AG04450 (cell line): ENCODE measurements at regions not wholly inside any gene's neighbourhood (a gene's known extent, or its start where the extent isn't known, plus 50 kb on each side); places are given as distances from the start of the nearest gene placed in this dataset.
"Not testable (repeated sequence)": the region's sequence is repeated elsewhere in the genome, so short reads cannot be mapped to it uniquely, and the experiment has no call there.

Experiments used
- CTCF ChIA-PET: fragments of 300-600, 350-600 bp; formaldehyde crosslinking; extraction: SDS; loops from one replicate; lab custom pipeline; 2022; ENCODE audit warnings: antibody characterized with exemption, inconsistent platforms; lab: Charles Lee
- POLR2A ChIA-PET: fragments of 350-600 bp; formaldehyde crosslinking; extraction: SDS; loops from one replicate; lab custom pipeline; 2021; ENCODE audit warnings: antibody characterized with exemption, inconsistent platforms; lab: Yijun Ruan, JAX
- DNase-seq: peaks from one replicate; pipeline ENCODE4 v3.0.0-alpha.2; 2011; ENCODE audit warnings: low read depth, low spot score
- H3K27ac ChIP-seq: one replicate; pipeline ENCODE4 v1.5.1; 2012; ENCODE audit warnings: low read depth, low read length, control low read depth
- H3K27me3 ChIP-seq: one replicate; pipeline ENCODE4 v1.6.0; 2012; ENCODE audit warnings: low read length; ENCODE audit not compliant: control insufficient read depth, insufficient read depth
- H3K4me3 ChIP-seq: 2 replicates; pipeline ENCODE4 v1.5.1; 2011; ENCODE audit warnings: mild to moderate bottlenecking, low read depth, low read length, control low read depth
- H3K9me3 ChIP-seq: 2 replicates; pipeline ENCODE4 v1.5.1; 2012; ENCODE audit warnings: low read length; ENCODE audit not compliant: control insufficient read depth, insufficient read depth
- TF ChIP-seq, protein P1 (sequence below): IDR thresholded peaks from 2 replicates; pipeline ENCODE4 v1.5.1; 2011; ENCODE audit warnings: low read depth, low read length, control low read depth, inconsistent platforms

DNA sequence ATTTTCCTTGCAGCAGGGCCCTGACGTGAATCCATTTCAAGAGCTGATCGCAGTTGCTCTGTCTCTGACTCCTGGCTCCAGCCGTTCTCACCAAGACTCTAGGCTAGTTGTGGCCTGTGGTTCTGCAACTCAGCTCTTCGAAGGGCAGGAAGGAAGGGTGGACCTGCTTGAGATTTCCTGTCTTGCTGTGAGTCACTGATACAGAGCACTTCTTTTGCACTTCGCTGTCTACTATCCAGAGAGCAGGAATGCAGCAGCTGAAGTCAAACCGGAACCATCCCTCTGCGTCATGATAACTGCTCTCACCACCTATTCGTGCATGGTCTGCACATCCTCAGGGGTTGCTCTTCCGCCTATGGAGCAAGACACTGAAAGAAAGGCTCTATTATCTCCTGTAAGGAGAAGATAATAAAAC lies 59.7 kb downstream of the RAP2B start:
- H3K27me3 ChIP-seq = no peaks in the 10 kb centered on the region
- H3K9me3 ChIP-seq = no peaks in the 10 kb centered on the region
- POLR2A ChIA-PET = interaction anchor here (0.9 kb wide), 1 partner anchor 25 kb away, joined by 7 read pairs; no protein-coding TSS in a partner anchor
- TF ChIP-seq, protein P1, sequence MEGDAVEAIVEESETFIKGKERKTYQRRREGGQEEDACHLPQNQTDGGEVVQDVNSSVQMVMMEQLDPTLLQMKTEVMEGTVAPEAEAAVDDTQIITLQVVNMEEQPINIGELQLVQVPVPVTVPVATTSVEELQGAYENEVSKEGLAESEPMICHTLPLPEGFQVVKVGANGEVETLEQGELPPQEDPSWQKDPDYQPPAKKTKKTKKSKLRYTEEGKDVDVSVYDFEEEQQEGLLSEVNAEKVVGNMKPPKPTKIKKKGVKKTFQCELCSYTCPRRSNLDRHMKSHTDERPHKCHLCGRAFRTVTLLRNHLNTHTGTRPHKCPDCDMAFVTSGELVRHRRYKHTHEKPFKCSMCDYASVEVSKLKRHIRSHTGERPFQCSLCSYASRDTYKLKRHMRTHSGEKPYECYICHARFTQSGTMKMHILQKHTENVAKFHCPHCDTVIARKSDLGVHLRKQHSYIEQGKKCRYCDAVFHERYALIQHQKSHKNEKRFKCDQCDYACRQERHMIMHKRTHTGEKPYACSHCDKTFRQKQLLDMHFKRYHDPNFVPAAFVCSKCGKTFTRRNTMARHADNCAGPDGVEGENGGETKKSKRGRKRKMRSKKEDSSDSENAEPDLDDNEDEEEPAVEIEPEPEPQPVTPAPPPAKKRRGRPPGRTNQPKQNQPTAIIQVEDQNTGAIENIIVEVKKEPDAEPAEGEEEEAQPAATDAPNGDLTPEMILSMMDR = no peak
- CTCF ChIA-PET = interaction anchor here (1.3 kb wide), 1 partner anchor 179 kb away, joined by 3 read pairs; no protein-coding TSS in a partner anchor
- H3K27ac ChIP-seq = peak overlapping the region; percentile 69
- peak; percentile 88 for DNase-seq
- H3K4me3 ChIP-seq = no peak overlapping the region

DNA sequence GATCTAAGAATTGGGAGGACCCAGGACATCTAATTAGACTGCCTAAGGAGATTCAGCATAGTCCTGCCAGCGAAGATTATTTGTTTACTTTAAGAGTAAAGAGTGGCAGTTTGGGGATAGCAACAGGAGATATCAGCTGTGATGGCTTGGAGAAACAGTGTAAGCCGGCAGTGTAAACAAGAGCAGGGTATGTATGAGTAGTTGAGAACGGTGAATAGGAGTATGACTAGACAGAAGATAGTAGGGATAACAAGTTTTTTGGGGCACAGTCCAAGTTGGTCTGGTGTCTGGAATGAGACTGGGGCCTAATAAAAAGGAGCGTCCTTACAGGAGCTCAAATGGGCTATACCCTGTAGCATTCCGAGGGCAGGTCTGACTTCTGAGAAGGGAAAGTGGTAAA lies 64.9 kb downstream of the RAP2B start:
- H3K4me3 ChIP-seq, H3K27ac ChIP-seq, H3K27me3 ChIP-seq, DNase-seq, POLR2A ChIA-PET, H3K9me3 ChIP-seq, CTCF ChIA-PET: not testable (repeated sequence)

DNA sequence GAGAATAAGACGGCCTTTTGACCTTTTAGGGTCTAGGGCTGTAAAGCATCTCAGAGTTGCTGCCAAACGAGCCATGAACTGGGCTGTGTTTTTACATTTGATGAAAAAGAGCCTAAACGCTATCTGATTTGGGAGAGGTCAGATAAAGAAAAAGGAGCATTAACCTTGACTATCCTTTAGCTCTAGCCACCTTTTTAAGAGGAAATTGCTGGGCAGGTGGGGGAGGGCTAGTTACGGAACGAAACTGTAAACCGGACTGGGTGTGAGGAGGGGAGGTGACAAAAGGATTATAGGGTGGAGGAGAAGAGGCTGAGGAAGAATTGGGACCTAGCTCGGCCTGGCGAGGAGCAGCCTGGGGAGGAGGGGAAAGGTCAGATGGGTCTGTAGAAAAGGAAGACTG lies 68.4 kb downstream of the RAP2B start:
- POLR2A ChIA-PET, H3K9me3 ChIP-seq, H3K27ac ChIP-seq, DNase-seq, H3K4me3 ChIP-seq, H3K27me3 ChIP-seq, CTCF ChIA-PET: not testable (repeated sequence)

DNA sequence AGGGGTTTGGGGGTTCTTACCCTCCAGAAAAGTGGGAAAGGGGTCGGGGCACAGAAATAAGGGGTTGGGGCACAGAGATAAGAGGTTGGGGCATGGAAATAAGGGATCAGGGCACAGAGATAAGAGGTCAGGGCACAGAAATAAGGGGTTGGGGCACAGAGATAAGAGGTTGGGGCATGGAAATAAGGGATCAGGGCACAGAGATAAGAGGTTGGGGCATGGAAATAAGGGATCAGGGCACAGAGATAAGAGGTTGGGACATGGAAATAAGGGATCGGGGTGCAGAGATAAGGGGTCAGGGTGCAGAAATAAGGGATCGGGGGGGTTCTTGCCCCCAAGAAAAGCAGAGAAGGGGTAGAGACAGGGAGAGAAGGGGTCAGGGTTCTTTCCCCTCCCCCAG lies 69.2 kb downstream of the RAP2B start:
- H3K9me3 ChIP-seq, H3K27me3 ChIP-seq, H3K27ac ChIP-seq, H3K4me3 ChIP-seq, CTCF ChIA-PET, DNase-seq, POLR2A ChIA-PET: not testable (repeated sequence)

DNA sequence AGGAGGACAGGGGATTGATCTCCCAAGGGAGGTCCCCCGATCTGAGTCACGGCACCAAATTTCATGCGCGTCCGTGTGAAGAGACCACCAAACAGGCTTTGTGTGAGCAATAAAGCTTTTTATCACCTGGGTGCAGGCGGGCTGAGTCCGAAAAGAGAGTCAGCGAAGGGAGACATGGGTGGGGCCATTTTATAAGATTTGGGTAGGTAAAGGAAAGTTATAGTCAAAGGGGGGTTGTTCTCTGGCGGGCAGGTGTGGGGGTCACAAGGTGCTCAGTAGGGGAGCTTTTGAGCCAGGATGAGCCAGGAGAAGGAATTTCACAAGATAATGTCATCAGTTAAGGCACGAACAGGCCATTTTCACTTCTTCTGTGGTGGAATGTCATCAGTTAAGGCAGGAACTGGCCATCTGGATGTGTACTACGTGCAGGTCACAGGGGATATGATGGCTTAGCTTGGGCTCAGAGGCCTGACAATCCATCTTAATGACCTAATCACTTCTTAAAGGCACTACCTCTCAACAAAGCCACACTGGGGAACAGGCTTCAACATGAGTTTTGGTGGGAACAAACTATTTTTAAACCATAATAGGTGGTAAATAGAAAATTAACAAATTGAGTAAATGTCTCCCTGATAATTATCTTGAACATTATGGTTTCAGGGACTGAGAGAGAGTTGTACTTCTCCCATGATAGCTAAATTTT lies 70.2 kb downstream of the RAP2B start:
- POLR2A ChIA-PET = not testable (repeated sequence)

DNA sequence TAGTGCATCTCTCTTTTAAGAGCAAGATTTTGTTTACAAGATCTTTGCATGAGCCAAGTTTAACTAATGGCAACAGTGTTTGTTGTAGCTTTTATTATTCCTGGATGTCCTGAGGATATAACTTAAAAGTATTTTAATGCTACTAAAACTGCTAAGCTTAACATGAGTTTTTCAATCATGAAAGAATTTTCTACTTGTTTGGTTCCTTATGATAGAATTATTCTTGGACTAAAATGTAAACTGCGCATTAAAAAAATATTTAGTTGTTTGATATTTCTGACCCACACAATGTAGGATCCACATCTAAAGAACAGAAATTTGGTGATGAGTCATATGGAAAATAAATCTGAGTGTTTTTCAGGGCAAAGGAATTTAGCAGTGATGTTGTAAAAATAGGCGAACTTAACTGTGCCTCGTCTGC lies 70.8 kb downstream of the RAP2B start:
- CTCF ChIA-PET = no interaction called here
- Histone ChIP-seq H3K27ac (no peak overlapping the region), H3K9me3 (no peaks in the 10 kb centered on the region), H3K27me3 (no peaks in the 10 kb centered on the region), H3K4me3 (no peak overlapping the region)
- POLR2A ChIA-PET = no interaction called here
- TF ChIP-seq, protein P1 = no peak
- peak; percentile 49 for DNase-seq

More for the DNA sequence above, 70.2 kb downstream of the RAP2B start:
- H3K9me3 ChIP-seq, DNase-seq, H3K4me3 ChIP-seq, H3K27me3 ChIP-seq: not testable (repeated sequence)
- CTCF ChIA-PET = interaction anchor here (0.6 kb wide), 1 partner anchor 62 kb away, joined by 3 read pairs; no protein-coding TSS in a partner anchor
- peak overlapping the region; percentile 12 for H3K27ac ChIP-seq

DNA sequence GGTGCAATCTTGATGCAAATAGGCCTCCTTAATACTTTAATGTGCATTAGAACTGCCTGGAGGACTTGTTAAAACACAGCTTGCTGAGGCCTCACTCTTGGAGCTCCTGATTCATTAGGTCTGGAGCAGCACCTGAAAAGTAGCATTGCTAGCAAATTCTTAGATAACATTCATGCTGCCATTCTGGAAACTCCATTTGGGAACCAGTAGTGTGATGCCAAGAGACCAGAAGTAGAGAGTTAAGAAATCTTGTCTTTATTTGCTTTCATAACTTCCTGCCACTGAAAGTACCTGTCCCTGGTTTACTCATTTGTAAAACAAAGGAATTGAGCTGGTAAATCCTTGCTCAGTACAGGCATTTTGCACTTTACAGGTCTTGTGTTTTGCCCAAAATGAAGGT lies 72.0 kb downstream of the RAP2B start:
- ChIA-PET CTCF (no interaction called here), POLR2A (no interaction called here)
- Histone ChIP-seq H3K9me3 (no peaks in the 10 kb centered on the region), H3K27me3 (no peaks in the 10 kb centered on the region), H3K4me3 (no peak overlapping the region), H3K27ac (no peak overlapping the region)
- DNase-seq = no peak
- TF ChIP-seq, protein P1 = no peak
